ENCODE measurements at regions not wholly inside any gene's neighbourhood (a gene's known extent, or its start where the extent isn't known, plus 50 kb on each side); places are given as distances from the start of the nearest gene placed in this dataset.
"Not testable (repeated sequence)": the region's sequence is repeated elsewhere in the genome, so short reads cannot be mapped to it uniquely, and the experiment has no call there.

DNA sequence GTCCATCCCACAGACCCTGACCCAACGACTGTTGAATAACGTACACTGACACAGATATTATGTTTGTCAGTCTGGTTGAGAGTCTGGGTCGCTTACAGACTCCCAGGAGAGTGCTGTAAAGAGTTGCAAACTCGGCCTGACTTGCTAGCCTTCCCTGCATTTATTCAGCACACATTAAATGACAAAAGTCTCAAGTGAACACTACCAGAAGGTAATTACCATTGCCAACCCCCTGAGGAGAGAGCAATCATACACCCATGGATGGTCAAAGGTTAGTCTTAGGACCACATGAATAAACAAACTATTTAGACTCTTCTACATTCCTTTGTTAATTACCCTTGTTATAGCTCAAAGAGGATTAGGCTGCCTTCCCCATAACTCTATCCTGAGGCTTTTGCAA is 1048.6 kb downstream of the PCDH17 start:
- Histone ChIP-seq H3K27me3 (ENCODE audit: insufficient read depth, low read length) (no peaks in the 10 kb centered on the region), H3K36me3 (ENCODE audit: insufficient read depth, low read length) (no peaks in the 10 kb centered on the region), H3K9me3 (ENCODE audit: low read length) (no peaks in the 10 kb centered on the region), H3K4me3 (ENCODE audit: low read length) (no peak overlapping the region), H3K4me1 (ENCODE audit: insufficient read depth, low read length) (no peaks in the 10 kb centered on the region), H2AFZ (ENCODE audit: low read depth, low read length) (no peak overlapping the region)

DNA sequence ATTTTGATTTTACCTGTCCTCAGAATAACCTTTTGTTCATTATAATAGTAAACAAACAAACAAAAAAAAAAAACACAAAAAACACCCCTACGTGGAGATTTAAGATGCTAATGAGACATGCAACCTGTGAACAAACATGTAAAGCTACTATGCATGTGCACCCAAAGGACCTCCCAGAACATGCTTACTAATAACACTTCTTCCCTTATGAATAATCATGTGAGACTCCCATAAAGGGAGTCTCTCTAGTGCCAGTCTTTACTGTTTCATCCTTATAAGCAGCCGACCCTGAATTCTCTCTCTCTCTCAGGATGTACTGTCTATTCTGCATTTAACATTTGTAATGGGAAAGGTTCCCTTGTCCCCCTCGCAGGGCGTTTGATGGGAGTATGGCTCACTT is 1051.1 kb downstream of the PCDH17 start:
- no peaks in the 10 kb centered on the region for H3K27me3 ChIP-seq (ENCODE audit: insufficient read depth, low read length)
- H3K4me3 ChIP-seq (ENCODE audit: low read length): no peak overlapping the region
- no peaks in the 10 kb centered on the region for H3K9me3 ChIP-seq (ENCODE audit: low read length)
- H3K36me3 ChIP-seq (ENCODE audit: insufficient read depth, low read length): no peaks in the 10 kb centered on the region
- H2AFZ ChIP-seq (ENCODE audit: low read depth, low read length): no peak overlapping the region
- no peaks in the 10 kb centered on the region for H3K4me1 ChIP-seq (ENCODE audit: insufficient read depth, low read length)

GRCh38 chr13:58687148-58687547 is 1055.6 kb downstream of the PCDH17 start:
- Histone ChIP-seq H3K36me3 (ENCODE audit: insufficient read depth, low read length) (no peaks in the 10 kb centered on the region), H3K9me3 (ENCODE audit: low read length) (no peaks in the 10 kb centered on the region), H2AFZ (ENCODE audit: low read depth, low read length) (no peak overlapping the region), H3K4me1 (ENCODE audit: insufficient read depth, low read length) (no peaks in the 10 kb centered on the region), H3K27me3 (ENCODE audit: insufficient read depth, low read length) (no peaks in the 10 kb centered on the region), H3K4me3 (ENCODE audit: low read length) (no peak overlapping the region)

DNA sequence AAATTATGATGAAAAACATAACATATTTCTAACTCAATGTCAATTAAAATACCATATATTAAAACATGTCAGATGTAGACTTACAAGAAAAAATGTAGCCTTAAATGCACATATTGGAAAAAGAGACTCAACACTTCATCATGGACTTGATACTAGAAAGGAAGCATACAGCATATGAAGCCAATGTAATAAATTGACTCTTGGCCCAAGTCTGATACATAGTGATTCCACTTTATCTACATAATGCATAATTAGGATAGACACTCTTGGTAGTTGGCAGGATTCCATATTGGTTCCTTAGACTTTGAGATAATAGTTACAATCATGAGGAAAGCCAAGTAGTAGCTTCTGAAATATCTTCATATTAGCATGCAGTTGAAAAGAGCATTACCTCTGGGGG is 1067.0 kb downstream of the PCDH17 start:
- Histone ChIP-seq H3K4me1 (ENCODE audit: insufficient read depth, low read length) (no peaks in the 10 kb centered on the region), H3K4me3 (ENCODE audit: low read length) (no peak overlapping the region), H3K36me3 (ENCODE audit: insufficient read depth, low read length) (no peaks in the 10 kb centered on the region), H3K27me3 (ENCODE audit: insufficient read depth, low read length) (no peaks in the 10 kb centered on the region), H2AFZ (ENCODE audit: low read depth, low read length) (no peak overlapping the region), H3K9me3 (ENCODE audit: low read length) (no peaks in the 10 kb centered on the region)

DNA sequence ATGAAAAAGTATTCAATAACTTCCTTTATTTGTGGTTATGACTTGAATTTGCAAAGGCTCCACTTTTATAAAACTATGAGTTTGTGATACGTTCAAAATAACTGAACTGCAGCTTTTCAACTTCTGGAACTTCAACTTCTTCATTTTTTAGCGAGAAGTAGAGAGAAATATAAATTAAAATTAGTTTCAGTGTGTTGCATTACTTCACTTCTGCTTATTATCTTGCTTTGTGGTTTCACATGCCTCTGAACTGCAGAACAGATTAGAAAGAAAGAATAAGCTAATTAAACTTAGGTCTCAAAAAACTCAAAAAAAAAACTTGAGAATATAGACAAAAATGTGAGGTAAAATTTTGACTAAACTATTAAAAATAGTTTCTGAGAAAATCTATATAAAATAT is 1073.4 kb downstream of the PCDH17 start:
- H3K36me3 ChIP-seq (ENCODE audit: insufficient read depth, low read length): no peaks in the 10 kb centered on the region
- H2AFZ ChIP-seq (ENCODE audit: low read depth, low read length): no peak overlapping the region

GRCh38 chr13:58706421-58706820 is 1074.9 kb downstream of the PCDH17 start:
- Histone ChIP-seq H3K4me1 (ENCODE audit: insufficient read depth, low read length) (no peaks in the 10 kb centered on the region), H3K27me3 (ENCODE audit: insufficient read depth, low read length) (no peaks in the 10 kb centered on the region), H2AFZ (ENCODE audit: low read depth, low read length) (no peak overlapping the region), H3K4me3 (ENCODE audit: low read length) (no peak overlapping the region), H3K9me3 (ENCODE audit: low read length) (no peaks in the 10 kb centered on the region), H3K36me3 (ENCODE audit: insufficient read depth, low read length) (no peaks in the 10 kb centered on the region)

More for the DNA sequence above, 1073.4 kb downstream of the PCDH17 start:
- Histone ChIP-seq H3K9me3 (ENCODE audit: low read length) (no peaks in the 10 kb centered on the region), H3K27me3 (ENCODE audit: insufficient read depth, low read length) (no peaks in the 10 kb centered on the region), H3K4me3 (ENCODE audit: low read length) (no peak overlapping the region), H3K4me1 (ENCODE audit: insufficient read depth, low read length) (no peaks in the 10 kb centered on the region)

- Histone ChIP-seq H3K27me3 (ENCODE audit: insufficient read depth, low read length) (no peaks in the 10 kb centered on the region), H3K4me3 (ENCODE audit: low read length) (no peak overlapping the region), H2AFZ (ENCODE audit: low read depth, low read length) (no peak overlapping the region), H3K9me3 (ENCODE audit: low read length) (no peaks in the 10 kb centered on the region), H3K4me1 (ENCODE audit: insufficient read depth, low read length) (peaks cover 3% of the 10 kb centered on the region), H3K36me3 (ENCODE audit: insufficient read depth, low read length) (no peaks in the 10 kb centered on the region)
Measured at GRCh38 chr13:58712191-58712590, 1080.6 kb downstream of the PCDH17 start.

- not testable (repeated sequence) for H3K4me3 ChIP-seq (ENCODE audit: low read length); H3K36me3 ChIP-seq (ENCODE audit: insufficient read depth, low read length); H3K4me1 ChIP-seq (ENCODE audit: insufficient read depth, low read length); H3K27me3 ChIP-seq (ENCODE audit: insufficient read depth, low read length); H2AFZ ChIP-seq (ENCODE audit: low read depth, low read length); H3K9me3 ChIP-seq (ENCODE audit: low read length)
Measured at GRCh38 chr13:58714016-58714415, 1082.5 kb downstream of the PCDH17 start.

GRCh38 chr13:58721273-58721672 is 1089.7 kb downstream of the PCDH17 start:
- H3K27me3 ChIP-seq (ENCODE audit: insufficient read depth, low read length): no peaks in the 10 kb centered on the region
- H3K9me3 ChIP-seq (ENCODE audit: low read length): no peaks in the 10 kb centered on the region
- no peaks in the 10 kb centered on the region for H3K4me1 ChIP-seq (ENCODE audit: insufficient read depth, low read length)
- no peaks in the 10 kb centered on the region for H3K36me3 ChIP-seq (ENCODE audit: insufficient read depth, low read length)
- no peak overlapping the region for H2AFZ ChIP-seq (ENCODE audit: low read depth, low read length)
- no peak overlapping the region for H3K4me3 ChIP-seq (ENCODE audit: low read length)

DNA sequence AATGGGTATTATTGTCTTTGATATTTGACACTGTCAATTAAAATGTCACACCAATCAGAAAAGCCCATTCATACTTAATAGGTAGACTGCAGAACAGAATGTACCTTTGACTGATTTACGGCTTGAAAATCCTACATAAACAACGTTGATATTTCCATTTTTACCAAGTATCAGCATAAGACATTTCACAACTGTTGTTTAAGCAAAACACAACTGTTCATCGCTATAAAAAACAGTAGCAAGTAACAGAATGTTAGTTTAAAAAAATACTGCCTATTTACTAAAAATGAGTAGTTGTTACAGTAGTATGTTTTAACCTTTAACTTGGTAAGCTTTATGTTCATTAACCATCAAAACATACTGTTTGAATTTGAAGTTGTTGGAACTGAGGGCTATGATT is 1096.6 kb downstream of the PCDH17 start:
- no peaks in the 10 kb centered on the region for H3K9me3 ChIP-seq (ENCODE audit: low read length)
- H3K4me1 ChIP-seq (ENCODE audit: insufficient read depth, low read length): no peaks in the 10 kb centered on the region
- no peaks in the 10 kb centered on the region for H3K27me3 ChIP-seq (ENCODE audit: insufficient read depth, low read length)

GRCh38 chr13:58729361-58729760 is 1097.8 kb downstream of the PCDH17 start:
- Histone ChIP-seq H3K4me1 (ENCODE audit: insufficient read depth, low read length) (no peaks in the 10 kb centered on the region), H3K9me3 (ENCODE audit: low read length) (no peaks in the 10 kb centered on the region), H3K4me3 (ENCODE audit: low read length) (no peak overlapping the region), H3K36me3 (ENCODE audit: insufficient read depth, low read length) (no peaks in the 10 kb centered on the region), H2AFZ (ENCODE audit: low read depth, low read length) (no peak overlapping the region), H3K27me3 (ENCODE audit: insufficient read depth, low read length) (no peaks in the 10 kb centered on the region)

More for the DNA sequence above, 1096.6 kb downstream of the PCDH17 start:
- Histone ChIP-seq H2AFZ (ENCODE audit: low read depth, low read length) (no peak overlapping the region), H3K36me3 (ENCODE audit: insufficient read depth, low read length) (no peaks in the 10 kb centered on the region), H3K4me3 (ENCODE audit: low read length) (no peak overlapping the region)

- Histone ChIP-seq H3K9me3 (ENCODE audit: low read length) (no peaks in the 10 kb centered on the region), H3K27me3 (ENCODE audit: insufficient read depth, low read length) (no peaks in the 10 kb centered on the region), H3K4me1 (ENCODE audit: insufficient read depth, low read length) (peaks cover 6% of the 10 kb centered on the region), H3K36me3 (ENCODE audit: insufficient read depth, low read length) (no peaks in the 10 kb centered on the region), H2AFZ (ENCODE audit: low read depth, low read length) (no peak overlapping the region), H3K4me3 (ENCODE audit: low read length) (no peak overlapping the region)
Measured at GRCh38 chr13:58744686-58745085, 1113.1 kb downstream of the PCDH17 start.

- Histone ChIP-seq H3K4me3 (ENCODE audit: low read length) (no peak overlapping the region), H3K27me3 (ENCODE audit: insufficient read depth, low read length) (no peaks in the 10 kb centered on the region), H3K4me1 (ENCODE audit: insufficient read depth, low read length) (no peaks in the 10 kb centered on the region), H3K9me3 (ENCODE audit: low read length) (no peaks in the 10 kb centered on the region), H3K36me3 (ENCODE audit: insufficient read depth, low read length) (no peaks in the 10 kb centered on the region), H2AFZ (ENCODE audit: low read depth, low read length) (peak overlapping the region; percentile 46)
Measured at GRCh38 chr13:58767566-58767965, 1136.0 kb downstream of the PCDH17 start.

DNA sequence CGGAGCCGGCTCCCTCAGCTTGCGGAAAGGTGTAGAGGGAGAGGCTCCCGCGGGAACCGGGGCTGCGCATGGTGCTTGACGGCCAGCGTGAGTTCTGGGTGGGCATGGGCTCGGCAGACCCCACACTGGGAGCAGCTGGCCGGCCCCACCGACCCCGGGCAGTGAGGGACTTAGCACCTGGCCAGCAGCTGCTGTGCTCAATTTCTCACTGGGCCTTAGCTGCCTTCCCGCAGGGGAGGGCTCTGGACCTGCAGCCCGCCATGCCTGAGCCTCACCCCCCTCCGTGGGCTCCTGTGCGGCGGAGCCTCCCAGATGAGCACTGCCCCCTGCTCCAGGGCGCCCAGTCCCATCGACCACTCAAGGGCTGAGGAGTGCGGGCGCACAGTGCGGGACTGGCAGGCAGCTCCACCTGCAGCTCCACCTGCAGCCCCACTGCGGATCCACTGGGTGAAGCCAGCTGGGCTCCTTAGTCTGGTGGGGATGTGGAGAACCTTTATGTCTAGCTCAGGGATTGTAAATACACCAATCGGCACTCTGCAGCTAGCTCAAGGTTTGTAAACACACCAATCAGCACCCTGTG is 1141.8 kb downstream of the PCDH17 start:
- H3K4me3 ChIP-seq (ENCODE audit: low read length): no peak overlapping the region
- H3K36me3 ChIP-seq (ENCODE audit: insufficient read depth, low read length): no peaks in the 10 kb centered on the region
- no peak overlapping the region for H2AFZ ChIP-seq (ENCODE audit: low read depth, low read length)
- H3K27me3 ChIP-seq (ENCODE audit: insufficient read depth, low read length): no peaks in the 10 kb centered on the region
- H3K9me3 ChIP-seq (ENCODE audit: low read length): no peaks in the 10 kb centered on the region
- no peaks in the 10 kb centered on the region for H3K4me1 ChIP-seq (ENCODE audit: insufficient read depth, low read length)
